Ascending aorta (tissue), 2 donors: ENCODE measurements at regions not wholly inside any gene's neighbourhood (a gene's known extent, or its start where the extent isn't known, plus 50 kb on each side); places are given as distances from the start of the nearest gene placed in this dataset.

Source experiments
- DNase-seq, 2 donors: peaks; one replicate each; pipeline ENCODE4 v3.0.0-alpha.2; 2019; ENCODE audit warnings: low spot score in 2 of 2
- H3K27ac ChIP-seq, 2 donors: fragments of 200-600 bp; sonication (generic); one replicate each; pipeline ENCODE4 v1.5.1; 2016 to 2017; ENCODE audit warnings: mild to moderate bottlenecking in 1 of 2
- H3K27me3 ChIP-seq: fragments of 200-600 bp; sonication (generic); one replicate; pipeline ENCODE4 v1.5.1; 2017
- H3K36me3 ChIP-seq, 2 donors: fragments of 200-600 bp; sonication (generic); one replicate each; pipeline ENCODE4 v1.5.1; 2016
- H3K4me1 ChIP-seq, 2 donors: fragments of 200-600 bp; sonication (generic); one replicate each; pipeline ENCODE4 v1.5.1; 2016 to 2017; ENCODE audit warnings: mild to moderate bottlenecking in 1 of 2
- H3K4me3 ChIP-seq, 2 donors: fragments of 200-600 bp; sonication (generic); one replicate each; pipeline ENCODE4 v1.5.1; 2016 to 2017; ENCODE audit warnings: mild to moderate bottlenecking in 1 of 2
- H3K9me3 ChIP-seq, 2 donors: fragments of 200-600 bp; sonication (generic); one replicate each; pipeline ENCODE4 v1.5.1; 2016
- intact Hi-C: fragments of 100-400 bp; cut with DNase I; formaldehyde crosslinking; loops from one replicate; pipeline ENCODE4 v1.15.1; 2023
- TF ChIP-seq, protein P1 (sequence below), 3 experiments: fragments of 200-600 bp in 2 of 3; fragments of 450-650 bp in 1 of 3; sonication (generic) in 2 of 3; IDR thresholded peaks; one replicate each; pipeline ENCODE4 v1.5.1; 2016 to 2019; ENCODE audit warnings: antibody characterized with exemption in 3 of 3, mild to moderate bottlenecking in 1 of 3, moderate library complexity in 1 of 3

- intact Hi-C loops, result no loop called here
- Histone ChIP-seq H3K27ac (no peak overlapping the region), H3K4me1 (no peaks in the 10 kb centered on the region), H3K4me3 (no peak overlapping the region), H3K9me3 (no peaks in the 10 kb centered on the region), H3K36me3 (no peaks in the 10 kb centered on the region), H3K27me3 (no peaks in the 10 kb centered on the region)
- TF ChIP-seq, protein P1, sequence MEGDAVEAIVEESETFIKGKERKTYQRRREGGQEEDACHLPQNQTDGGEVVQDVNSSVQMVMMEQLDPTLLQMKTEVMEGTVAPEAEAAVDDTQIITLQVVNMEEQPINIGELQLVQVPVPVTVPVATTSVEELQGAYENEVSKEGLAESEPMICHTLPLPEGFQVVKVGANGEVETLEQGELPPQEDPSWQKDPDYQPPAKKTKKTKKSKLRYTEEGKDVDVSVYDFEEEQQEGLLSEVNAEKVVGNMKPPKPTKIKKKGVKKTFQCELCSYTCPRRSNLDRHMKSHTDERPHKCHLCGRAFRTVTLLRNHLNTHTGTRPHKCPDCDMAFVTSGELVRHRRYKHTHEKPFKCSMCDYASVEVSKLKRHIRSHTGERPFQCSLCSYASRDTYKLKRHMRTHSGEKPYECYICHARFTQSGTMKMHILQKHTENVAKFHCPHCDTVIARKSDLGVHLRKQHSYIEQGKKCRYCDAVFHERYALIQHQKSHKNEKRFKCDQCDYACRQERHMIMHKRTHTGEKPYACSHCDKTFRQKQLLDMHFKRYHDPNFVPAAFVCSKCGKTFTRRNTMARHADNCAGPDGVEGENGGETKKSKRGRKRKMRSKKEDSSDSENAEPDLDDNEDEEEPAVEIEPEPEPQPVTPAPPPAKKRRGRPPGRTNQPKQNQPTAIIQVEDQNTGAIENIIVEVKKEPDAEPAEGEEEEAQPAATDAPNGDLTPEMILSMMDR (IDR thresholded peaks at IDR 0.05), result no peak
- no peak for DNase-seq
Observed at GRCh38 chr1:79312438-79312837, 305.9 kb upstream of the ADGRL4 start.

DNA sequence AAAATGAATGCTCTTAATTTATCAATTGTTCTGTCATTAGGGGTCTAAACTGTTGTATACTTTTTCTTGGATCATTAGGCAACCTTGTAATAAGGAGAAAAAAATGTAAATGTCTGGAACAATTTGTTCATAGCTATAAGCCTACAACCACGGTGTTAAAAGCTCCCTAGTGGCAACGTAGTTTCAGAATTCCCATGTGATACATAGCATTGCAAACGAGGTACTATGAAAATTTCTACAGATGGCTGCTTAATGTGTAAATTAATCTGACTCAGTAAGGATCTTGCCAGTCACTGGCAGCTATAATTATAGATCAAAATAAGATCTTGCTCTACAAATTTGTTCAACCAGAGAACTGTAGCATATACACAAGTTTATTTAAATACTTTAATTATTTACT, 304.1 kb upstream of the ADGRL4 start:
- Histone ChIP-seq H3K4me3 (no peak overlapping the region), H3K27me3 (no peaks in the 10 kb centered on the region), H3K9me3 (no peaks in the 10 kb centered on the region), H3K4me1 (no peaks in the 10 kb centered on the region), H3K27ac (no peak overlapping the region), H3K36me3 (no peaks in the 10 kb centered on the region)
- intact Hi-C loops, result no loop called here
- no peak for DNase-seq
- TF ChIP-seq, protein P1 (IDR thresholded peaks at IDR 0.05), result no peak

DNA sequence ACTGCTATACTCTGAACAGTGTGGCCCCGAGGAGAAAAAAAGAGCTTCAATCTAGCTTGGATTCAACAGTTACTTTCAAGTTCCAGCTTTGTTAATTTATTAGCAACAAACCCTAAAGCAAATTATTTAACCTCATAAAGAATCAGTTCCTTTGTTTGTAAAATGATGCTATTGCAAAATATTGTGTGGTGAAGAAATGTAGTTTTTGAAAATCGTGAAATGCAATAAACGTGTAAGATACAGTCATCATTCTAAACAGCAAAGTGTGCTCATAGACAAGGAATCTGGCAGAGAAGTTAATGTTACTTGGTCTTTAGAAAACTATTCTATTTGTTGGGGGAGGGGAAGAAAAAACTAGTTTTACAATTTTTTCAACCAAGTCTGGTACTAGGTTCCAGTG, 297.6 kb upstream of the ADGRL4 start:
- DNase-seq, result no peak
- Histone ChIP-seq H3K4me3 (no peak overlapping the region), H3K9me3 (no peaks in the 10 kb centered on the region), H3K36me3 (no peaks in the 10 kb centered on the region), H3K27ac (no peak overlapping the region), H3K4me1 (no peaks in the 10 kb centered on the region), H3K27me3 (no peaks in the 10 kb centered on the region)
- TF ChIP-seq, protein P1 (IDR thresholded peaks at IDR 0.05), result no peak
- intact Hi-C loops, result no loop called here

GRCh38 chr1:79303040-79303439, 296.5 kb upstream of the ADGRL4 start:
- Histone ChIP-seq H3K4me1 (no peaks in the 10 kb centered on the region), H3K36me3 (no peaks in the 10 kb centered on the region), H3K27me3 (no peaks in the 10 kb centered on the region), H3K9me3 (no peaks in the 10 kb centered on the region), H3K27ac (no peak overlapping the region), H3K4me3 (no peak overlapping the region)
- DNase-seq, result no peak
- intact Hi-C loops, result no loop called here
- TF ChIP-seq, protein P1 (IDR thresholded peaks at IDR 0.05), result no peak

- TF ChIP-seq, protein P1 (IDR thresholded peaks at IDR 0.05), result no peak
- Histone ChIP-seq H3K4me3 (no peak overlapping the region), H3K9me3 (no peaks in the 10 kb centered on the region), H3K36me3 (no peaks in the 10 kb centered on the region), H3K27me3 (no peaks in the 10 kb centered on the region), H3K27ac (no peak overlapping the region), H3K4me1 (no peaks in the 10 kb centered on the region)
- DNase-seq, result no peak
- intact Hi-C loops, result no loop called here
Observed at GRCh38 chr1:79302380-79302930, 295.9 kb upstream of the ADGRL4 start.

- intact Hi-C loops, result no loop called here
Observed at GRCh38 chr1:79295967-79296366, 289.4 kb upstream of the ADGRL4 start.

More at GRCh38 chr1:79295967-79296366, 289.4 kb upstream of the ADGRL4 start:
- no peaks in the 10 kb centered on the region for H3K36me3 ChIP-seq
- H3K4me1 ChIP-seq, result peaks cover 0 to 2% of the 10 kb centered on the region in 2 donors
- no peak overlapping the region for H3K4me3 ChIP-seq
- H3K9me3 ChIP-seq, result no peaks in the 10 kb centered on the region
- DNase-seq, result no peak
- TF ChIP-seq, protein P1 (IDR thresholded peaks at IDR 0.05), result no peak
- no peaks in the 10 kb centered on the region for H3K27me3 ChIP-seq
- H3K27ac ChIP-seq, result peak overlapping the region; percentile 24 to 35
